Frontal cortex (tissue), 3 donors: ENCODE measurements at regions not wholly inside any gene's neighbourhood (a gene's known extent, or its start where the extent isn't known, plus 50 kb on each side); places are given as distances from the start of the nearest gene placed in this dataset.

Experiments
- DNase-seq, 2 donors: peaks; one replicate each; pipeline ENCODE4 v3.0.0; 2012; ENCODE audit warnings: low spot score in 2 of 2
- FAIRE-seq: peaks from 2 replicates; lab custom pipeline; 2012; peaks lifted over from hg19 to GRCh38; lab: Jason Lieb, UNC
- donor health status: control.
- donor health status: control.
- donor health status: control.

- DNase-seq (no peak), FAIRE-seq (no peak)
These were observed 94.0 kb upstream of the GNAO1 start for GRCh38 chr16:56097306-56097705.

GRCh38 chr16:56094231-56094630 lies 97.1 kb upstream of the GNAO1 start:
- FAIRE-seq (no peak), DNase-seq (no peak)

GRCh38 chr16:56093055-56093454 lies 98.2 kb upstream of the GNAO1 start:
- FAIRE-seq (no peak), DNase-seq (no peak)

- DNase-seq (no peak), FAIRE-seq (no peak)
These were observed 101.2 kb upstream of the GNAO1 start for GRCh38 chr16:56090076-56090475.

- DNase-seq (no peak), FAIRE-seq (no peak)
These were observed 103.7 kb upstream of the GNAO1 start for GRCh38 chr16:56087626-56088025.

GRCh38 chr16:56081371-56081770 lies 109.9 kb upstream of the GNAO1 start:
- FAIRE-seq = no peak
- no peak for DNase-seq

- DNase-seq = no peak
- no peak for FAIRE-seq
These were observed 115.4 kb upstream of the GNAO1 start for GRCh38 chr16:56075732-56076388.

GRCh38 chr16:56073508-56073907 lies 117.8 kb upstream of the GNAO1 start:
- FAIRE-seq (no peak), DNase-seq (no peak)

GRCh38 chr16:56072096-56072495 lies 119.2 kb upstream of the GNAO1 start:
- FAIRE-seq (no peak), DNase-seq (no peak)

- DNase-seq (no peak), FAIRE-seq (no peak)
These were observed 122.5 kb upstream of the GNAO1 start for GRCh38 chr16:56068816-56069215.

- no peak for DNase-seq
- no peak for FAIRE-seq
These were observed 123.0 kb upstream of the GNAO1 start for GRCh38 chr16:56068314-56068713.

GRCh38 chr16:56067406-56067805 lies 123.9 kb upstream of the GNAO1 start:
- FAIRE-seq (no peak), DNase-seq (peak in 1 of 2 donors; percentile 16)

GRCh38 chr16:56066617-56067016 lies 124.7 kb upstream of the GNAO1 start:
- DNase-seq (no peak), FAIRE-seq (no peak)

- DNase-seq (no peak), FAIRE-seq (no peak)
These were observed 128.2 kb upstream of the GNAO1 start for GRCh38 chr16:56063111-56063510.

- DNase-seq (no peak), FAIRE-seq (no peak)
These were observed 134.1 kb upstream of the GNAO1 start for GRCh38 chr16:56057151-56057550.

- DNase-seq = no peak
- no peak for FAIRE-seq
These were observed 140.4 kb upstream of the GNAO1 start for GRCh38 chr16:56050916-56051315.

- FAIRE-seq = no peak
- DNase-seq = no peak
These were observed 142.7 kb upstream of the GNAO1 start for GRCh38 chr16:56048425-56049105.

GRCh38 chr16:56047307-56048234 lies 143.7 kb upstream of the GNAO1 start:
- FAIRE-seq = no peak
- DNase-seq = peak in 1 of 2 donors; percentile 11

GRCh38 chr16:56042416-56042815 lies 148.9 kb upstream of the GNAO1 start:
- no peak for DNase-seq
- FAIRE-seq = no peak

- FAIRE-seq (no peak), DNase-seq (no peak)
These were observed 149.6 kb upstream of the GNAO1 start for GRCh38 chr16:56041556-56042140.
